D341Med (cell line): ENCODE measurements at regions not wholly inside any gene's neighbourhood (a gene's known extent, or its start where the extent isn't known, plus 50 kb on each side); places are given as distances from the start of the nearest gene placed in this dataset.
"Not testable (repeated sequence)": the region's sequence is repeated elsewhere in the genome, so short reads cannot be mapped to it uniquely, and the experiment has no call there.

Experiments used
- DNase-seq: peaks from one replicate; pipeline ENCODE4 v3.0.0; 2012; ENCODE audit warnings: low spot score

- DNase-seq, result no peak
Measured at GRCh38 chr2:182639971-182640370, 76.1 kb upstream of the DNAJC10 start.

GRCh38 chr2:182642328-182642727 lies 73.7 kb upstream of the DNAJC10 start:
- peak; percentile 44 for DNase-seq

- no peak for DNase-seq
Measured at GRCh38 chr2:182646763-182647498, 69.1 kb upstream of the DNAJC10 start.

- DNase-seq, result no peak
Measured at GRCh38 chr2:182647499-182647787, 68.6 kb upstream of the DNAJC10 start.

- peak; percentile 52 for DNase-seq
Measured at GRCh38 chr2:182649316-182649715, 66.7 kb upstream of the DNAJC10 start.

GRCh38 chr2:182650704-182651103 lies 65.4 kb upstream of the DNAJC10 start:
- DNase-seq, result no peak

- DNase-seq, result no peak
Measured at GRCh38 chr2:182652326-182652725, 63.7 kb upstream of the DNAJC10 start.

GRCh38 chr2:182655750-182656149 lies 60.3 kb upstream of the DNAJC10 start:
- DNase-seq, result no peak

- DNase-seq, result no peak
Measured at GRCh38 chr2:182664212-182664611, 51.8 kb upstream of the DNAJC10 start.

- DNase-seq, result not testable (repeated sequence)
Measured at GRCh38 chr2:182665500-182665899, 50.6 kb upstream of the DNAJC10 start.
